Adrenal gland (tissue), 9 donors: ENCODE measurements at regions not wholly inside any gene's neighbourhood (a gene's known extent, or its start where the extent isn't known, plus 50 kb on each side); places are given as distances from the start of the nearest gene placed in this dataset.

Experiments
- DNase-seq, 7 donors: peaks; one replicate each; pipeline ENCODE4 v3.0.0-alpha.2; 2019 to 2020
- H3K27ac ChIP-seq, 5 donors: fragments of 200-600 bp; sonication (generic) in 4 of 5; 1 replicate in 3 of 5; 2 replicates in 2 of 5; pipeline versions ENCODE4 v1.5.1 to v1.8.0; 2016 to 2020; ENCODE audit warnings: mild to moderate bottlenecking in 1 of 5
- H3K27me3 ChIP-seq: fragments of 200-600 bp; 2 replicates; pipeline ENCODE4 v1.8.0; 2021
- H3K36me3 ChIP-seq, 2 donors: fragments of 200-600 bp; replicated peaks in 1 of 2; 1 replicate in 1 of 2; 2 replicates in 1 of 2; pipeline versions ENCODE4 v1.5.1 to v1.8.0; 2018 to 2022
- H3K4me1 ChIP-seq, 2 donors: fragments of 200-600 bp; replicated peaks in 1 of 2; 1 replicate in 1 of 2; 2 replicates in 1 of 2; pipeline versions ENCODE4 v1.5.1 to v1.8.0; 2018 to 2021
- H3K4me3 ChIP-seq, 4 donors: fragments of 200-600 bp; sonication (generic) in 3 of 4; one replicate each; pipeline ENCODE4 v1.5.1; 2016 to 2018
- H3K9me3 ChIP-seq, 3 donors: fragments of 200-600 bp; sonication (generic) in 1 of 3; replicated peaks in 1 of 3; 1 replicate in 2 of 3; 2 replicates in 1 of 3; pipeline versions ENCODE4 v1.5.1 to v1.8.0; 2016 to 2021
- POLR2A ChIP-seq, 2 donors: fragments of 450-650 bp; IDR thresholded peaks; one replicate each; pipeline ENCODE4 v1.6.1; 2017; ENCODE audit warnings: antibody characterized with exemption in 2 of 2, mild to moderate bottlenecking in 2 of 2, moderate library complexity in 1 of 2
- whole genome bisulfite sequencing, 4 donors: extraction: QIAGEN DNeasy Blood & Tissue Kit in 2 of 4; methylation state at CpG; one replicate each; pipeline versions ENCODE4 v1.1.5 to v1.1.7; 2013 to 2017; 5-methylcytosine and 5-hydroxymethylcytosine counted together
- intact Hi-C, 2 donors: fragments of 100-400 bp; cut with DNase I; formaldehyde crosslinking; loops; one replicate each; pipeline versions ENCODE4 v1.14.1 to v1.15.0; 2022 to 2023
- TF ChIP-seq, protein P1 (sequence below), 6 experiments: fragments of 450-650 bp in 4 of 6; fragments of 200-600 bp in 2 of 6; sonication (generic) in 1 of 6; IDR thresholded peaks; 1 replicate in 5 of 6; 2 replicates in 1 of 6; pipeline versions ENCODE4 v1.5.1 to v1.8.0; 2016 to 2021; ENCODE audit warnings: antibody characterized with exemption in 6 of 6, mild to moderate bottlenecking in 2 of 6, moderate library complexity in 1 of 6
- donor health status: healthy with polysubstance abuse.
- donor health status: Bipolar disorder and iron deficiency.
- donor health status: DM: yes; HTN: yes; CAD: no.
- donor health status: DM: no; HTN: no; CAD: no.
- donor health status: DM: no; HTN: no; CAD: no.

DNA sequence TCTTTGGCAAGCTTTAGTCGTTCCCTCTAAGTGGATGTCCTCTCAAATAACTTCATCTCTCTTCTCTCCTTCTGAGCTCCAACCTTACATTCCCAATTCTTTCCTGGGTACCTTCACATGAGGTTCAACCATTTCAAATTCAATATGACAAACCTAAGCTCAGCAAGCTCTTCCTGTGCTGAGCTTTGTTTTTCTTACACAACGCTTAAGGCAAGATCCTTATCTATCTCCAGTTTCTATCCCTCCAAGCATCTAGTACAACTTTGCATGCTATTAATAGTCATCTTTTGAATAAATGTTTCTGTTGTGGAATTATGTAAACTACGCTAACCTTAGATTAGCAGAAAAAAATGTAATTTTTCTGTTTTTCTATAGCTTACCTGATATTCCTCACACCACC, 63.7 kb upstream of the IFNG-AS1 start:
- no peak for DNase-seq
- Histone ChIP-seq H3K4me1 (no peaks in the 10 kb centered on the region), H3K36me3 (no peaks in the 10 kb centered on the region), H3K27ac (no peak overlapping the region), H3K4me3 (no peak overlapping the region), H3K9me3 (no peaks in the 10 kb centered on the region), H3K27me3 (no peaks in the 10 kb centered on the region)
- 78 to 84% (median 80%) methylated on average over 3 of the region's 3 CpGs for WGBS, 4 donors
- intact Hi-C loops = no loop called here
- TF ChIP-seq POLR2A (IDR thresholded peaks at IDR 0.05) = no peak

DNA sequence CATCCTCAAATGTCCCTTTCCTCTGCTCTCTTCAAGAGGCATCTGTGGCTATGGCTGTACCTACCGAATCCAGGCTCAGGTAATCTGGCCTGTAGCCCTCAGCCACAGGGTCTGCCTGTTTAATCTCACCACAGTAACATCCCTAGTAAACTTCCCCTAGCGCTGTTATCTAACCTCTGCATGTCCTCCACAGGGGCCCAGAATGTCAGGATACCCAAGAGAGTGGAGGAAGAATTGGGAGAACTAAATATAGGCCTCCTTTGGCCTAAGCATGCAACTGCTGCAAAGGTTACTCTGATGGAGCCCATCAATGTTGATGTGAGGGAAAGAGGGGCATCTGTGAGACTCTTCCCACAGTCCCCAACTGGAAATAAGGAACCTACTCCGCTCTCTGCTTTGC, 63.2 kb upstream of the IFNG-AS1 start:
- intact Hi-C loops = no loop called here
- DNase-seq = no peak
- Histone ChIP-seq H3K4me1 (no peaks in the 10 kb centered on the region), H3K27me3 (no peaks in the 10 kb centered on the region), H3K36me3 (no peaks in the 10 kb centered on the region), H3K27ac (no peak overlapping the region), H3K4me3 (no peak overlapping the region), H3K9me3 (no peaks in the 10 kb centered on the region)
- WGBS, 4 donors = 93 to 97% (median 96%) methylated on average over 3 of the region's 3 CpGs
- TF ChIP-seq, protein P1, sequence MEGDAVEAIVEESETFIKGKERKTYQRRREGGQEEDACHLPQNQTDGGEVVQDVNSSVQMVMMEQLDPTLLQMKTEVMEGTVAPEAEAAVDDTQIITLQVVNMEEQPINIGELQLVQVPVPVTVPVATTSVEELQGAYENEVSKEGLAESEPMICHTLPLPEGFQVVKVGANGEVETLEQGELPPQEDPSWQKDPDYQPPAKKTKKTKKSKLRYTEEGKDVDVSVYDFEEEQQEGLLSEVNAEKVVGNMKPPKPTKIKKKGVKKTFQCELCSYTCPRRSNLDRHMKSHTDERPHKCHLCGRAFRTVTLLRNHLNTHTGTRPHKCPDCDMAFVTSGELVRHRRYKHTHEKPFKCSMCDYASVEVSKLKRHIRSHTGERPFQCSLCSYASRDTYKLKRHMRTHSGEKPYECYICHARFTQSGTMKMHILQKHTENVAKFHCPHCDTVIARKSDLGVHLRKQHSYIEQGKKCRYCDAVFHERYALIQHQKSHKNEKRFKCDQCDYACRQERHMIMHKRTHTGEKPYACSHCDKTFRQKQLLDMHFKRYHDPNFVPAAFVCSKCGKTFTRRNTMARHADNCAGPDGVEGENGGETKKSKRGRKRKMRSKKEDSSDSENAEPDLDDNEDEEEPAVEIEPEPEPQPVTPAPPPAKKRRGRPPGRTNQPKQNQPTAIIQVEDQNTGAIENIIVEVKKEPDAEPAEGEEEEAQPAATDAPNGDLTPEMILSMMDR (IDR thresholded peaks at IDR 0.05) = no peak
- TF ChIP-seq POLR2A (IDR thresholded peaks at IDR 0.05) = no peak

DNA sequence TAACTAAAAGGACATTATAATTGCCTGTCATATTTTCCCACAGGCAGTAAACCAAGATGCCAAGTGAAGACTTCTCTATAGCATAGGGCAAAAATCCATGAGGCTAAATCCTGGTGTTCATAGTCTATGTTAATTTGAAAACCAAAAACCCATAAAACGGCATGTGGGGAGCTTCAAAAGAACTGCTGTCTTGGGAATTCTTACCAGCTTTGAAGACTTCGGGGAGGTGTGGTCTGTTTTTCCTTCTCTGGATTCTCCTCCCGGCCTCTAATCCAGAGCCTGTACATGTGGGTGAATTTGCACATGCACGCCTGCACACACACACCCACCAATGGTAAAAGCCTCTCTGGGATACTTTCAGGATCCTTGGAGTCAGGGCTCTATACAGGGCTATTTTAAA, 61.9 kb upstream of the IFNG-AS1 start:
- no peaks in the 10 kb centered on the region for H3K36me3 ChIP-seq
- H3K4me3 ChIP-seq = no peak overlapping the region
- no peaks in the 10 kb centered on the region for H3K4me1 ChIP-seq
- no peak for DNase-seq
- no peak for TF ChIP-seq POLR2A (IDR thresholded peaks at IDR 0.05)
- TF ChIP-seq, protein P1 (IDR thresholded peaks at IDR 0.05) = no peak
- H3K9me3 ChIP-seq = no peaks in the 10 kb centered on the region
- H3K27ac ChIP-seq = no peak overlapping the region
- H3K27me3 ChIP-seq = no peaks in the 10 kb centered on the region
- intact Hi-C loops = no loop called here
- WGBS, 4 donors = 86 to 94% (median 91%) methylated on average over 4 of the region's 4 CpGs

DNA sequence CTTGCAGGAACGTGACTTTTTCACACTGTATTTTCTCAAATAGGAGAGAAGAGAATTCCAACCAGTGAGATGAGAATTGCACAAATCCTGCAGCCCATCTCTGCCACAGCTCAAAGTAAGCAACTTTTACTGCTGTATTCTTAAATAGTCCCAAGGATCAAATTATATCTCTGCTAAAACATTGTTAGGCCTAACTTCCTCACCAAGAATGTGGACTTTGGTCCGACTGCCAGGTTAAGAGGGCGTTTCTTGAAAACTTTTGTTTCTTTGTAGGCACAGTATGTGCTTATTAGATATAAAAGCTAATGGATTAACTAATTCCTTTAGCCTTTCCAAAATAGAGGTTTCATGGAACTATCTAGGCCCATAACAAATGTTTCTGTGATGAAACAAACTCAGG, 61.4 kb upstream of the IFNG-AS1 start:
- no peak for TF ChIP-seq POLR2A (IDR thresholded peaks at IDR 0.05)
- TF ChIP-seq, protein P1 (IDR thresholded peaks at IDR 0.05) = no peak
- H3K4me3 ChIP-seq = no peak overlapping the region
- H3K27me3 ChIP-seq = no peaks in the 10 kb centered on the region
- intact Hi-C loops = no loop called here
- no peak overlapping the region for H3K27ac ChIP-seq
- H3K4me1 ChIP-seq = no peaks in the 10 kb centered on the region
- H3K9me3 ChIP-seq = no peaks in the 10 kb centered on the region
- DNase-seq = no peak
- 89 to 95% (median 93%) methylated on average over 3 of the region's 3 CpGs for WGBS, 4 donors
- no peaks in the 10 kb centered on the region for H3K36me3 ChIP-seq

DNA sequence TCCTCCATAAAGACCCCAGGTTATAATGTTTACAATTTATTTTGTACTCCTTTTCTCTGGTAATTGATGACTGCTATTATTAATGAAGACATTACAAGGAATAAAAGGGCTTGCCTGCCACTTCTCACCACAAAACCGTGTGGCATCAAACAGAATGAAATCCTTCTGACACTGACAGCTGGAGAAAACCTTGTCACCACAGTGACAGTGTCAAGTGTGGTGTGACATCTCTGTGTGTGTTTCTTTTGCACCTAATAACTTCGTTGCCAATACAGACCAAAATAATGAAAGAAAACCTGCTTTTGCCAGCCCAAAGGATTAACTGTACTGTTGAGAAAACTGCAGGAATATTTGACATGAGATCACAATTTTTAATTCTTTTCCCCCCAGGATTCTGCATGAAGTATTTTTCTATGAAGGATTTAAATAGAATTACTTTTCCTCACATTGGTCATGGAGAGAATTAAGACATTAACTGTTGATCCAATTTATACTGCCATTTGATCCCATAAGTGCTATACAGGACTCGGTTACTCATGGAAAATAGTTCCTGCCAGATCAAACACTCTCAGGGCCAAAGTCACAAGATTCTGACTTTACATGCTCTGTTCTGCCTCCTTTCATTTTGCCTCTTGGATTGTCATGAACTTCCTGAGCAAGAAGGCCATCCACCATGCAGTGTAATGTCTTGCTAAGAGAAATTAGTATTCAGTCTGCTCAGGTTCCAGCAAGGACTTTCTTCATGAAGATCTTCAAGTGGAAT, 60.4 kb upstream of the IFNG-AS1 start:
- H3K27me3 ChIP-seq = no peaks in the 10 kb centered on the region
- 58 to 75% (median 72%) methylated on average over 3 of the region's 3 CpGs for WGBS, 4 donors
- no peaks in the 10 kb centered on the region for H3K4me1 ChIP-seq
- no peaks in the 10 kb centered on the region for H3K36me3 ChIP-seq
- no peak for DNase-seq
- no peak overlapping the region for H3K27ac ChIP-seq
- no peak for TF ChIP-seq POLR2A (IDR thresholded peaks at IDR 0.05)
- TF ChIP-seq, protein P1 (IDR thresholded peaks at IDR 0.05) = no peak
- no peak overlapping the region for H3K4me3 ChIP-seq
- H3K9me3 ChIP-seq = no peaks in the 10 kb centered on the region
- intact Hi-C loops = no loop called here
